RPMI8226 (cell line): ENCODE measurements at regions not wholly inside any gene's neighbourhood (a gene's known extent, or its start where the extent isn't known, plus 50 kb on each side); places are given as distances from the start of the nearest gene placed in this dataset.
"Not testable (repeated sequence)": the region's sequence is repeated elsewhere in the genome, so short reads cannot be mapped to it uniquely, and the experiment has no call there.

Source experiments
- DNase-seq: peaks from one replicate; pipeline ENCODE4 v3.0.0-alpha.2; 2015

DNA sequence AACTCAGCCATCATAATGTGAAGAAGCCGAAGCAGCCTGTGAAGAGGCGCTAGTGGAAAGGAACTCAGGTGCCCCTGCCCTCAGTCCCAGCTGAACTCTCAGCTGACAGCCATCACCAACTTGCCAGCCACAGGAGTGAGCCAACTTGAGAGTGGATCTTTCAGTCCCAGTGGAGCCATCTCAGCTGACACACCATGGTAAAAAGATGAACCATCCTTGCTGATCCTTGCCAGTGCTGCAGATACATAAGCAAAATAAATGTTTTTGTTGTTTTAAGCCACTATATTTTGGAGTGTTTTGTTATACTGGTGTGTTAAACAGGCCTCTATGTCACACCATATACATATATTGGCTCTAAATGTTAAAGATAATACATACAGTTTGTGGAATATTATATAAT lies 195.8 kb upstream of the SPRED2 start:
- no peak for DNase-seq

- DNase-seq, result no peak
These were observed 194.4 kb upstream of the SPRED2 start for GRCh38 chr2:65626831-65627230.

GRCh38 chr2:65625982-65626381 lies 193.6 kb upstream of the SPRED2 start:
- no peak for DNase-seq

DNA sequence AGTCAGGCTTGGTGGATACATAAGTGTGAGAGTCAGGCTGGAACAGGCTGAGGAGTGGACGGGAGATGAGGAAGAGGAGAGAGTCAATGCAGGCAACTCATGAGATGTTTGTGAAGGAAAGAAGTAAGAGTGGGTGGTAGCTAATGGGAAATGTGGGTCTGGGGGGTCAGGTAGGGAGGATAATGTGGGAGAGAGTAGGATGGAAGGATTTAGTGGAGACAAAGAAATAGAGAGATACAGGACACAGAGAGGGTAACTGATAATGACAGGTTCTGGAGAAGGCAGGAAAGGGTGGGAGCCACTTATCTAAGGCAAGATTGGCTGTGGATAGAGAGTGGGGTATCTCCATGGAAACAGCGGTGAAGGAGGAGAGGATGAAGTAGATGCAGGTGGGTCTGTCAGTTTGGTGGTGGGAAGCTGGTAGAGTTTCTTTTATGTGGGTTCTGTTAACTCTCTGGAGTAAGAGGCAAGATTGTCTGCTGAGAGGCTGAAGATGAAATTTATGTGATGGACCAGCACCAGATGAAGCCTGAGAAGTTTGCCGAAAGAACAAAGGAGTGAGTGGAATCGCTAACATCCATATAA lies 190.6 kb upstream of the SPRED2 start:
- no peak for DNase-seq

GRCh38 chr2:65622499-65622898 lies 190.1 kb upstream of the SPRED2 start:
- DNase-seq, result no peak

GRCh38 chr2:65620524-65620923 lies 188.1 kb upstream of the SPRED2 start:
- DNase-seq, result no peak

- no peak for DNase-seq
These were observed 187.6 kb upstream of the SPRED2 start for GRCh38 chr2:65620026-65620425.

GRCh38 chr2:65615602-65616001 lies 183.2 kb upstream of the SPRED2 start:
- no peak for DNase-seq

GRCh38 chr2:65613968-65614555 lies 181.7 kb upstream of the SPRED2 start:
- no peak for DNase-seq

- DNase-seq, result no peak
These were observed 179.1 kb upstream of the SPRED2 start for GRCh38 chr2:65611488-65611887.

- no peak for DNase-seq
These were observed 176.5 kb upstream of the SPRED2 start for GRCh38 chr2:65608916-65609315.

DNA sequence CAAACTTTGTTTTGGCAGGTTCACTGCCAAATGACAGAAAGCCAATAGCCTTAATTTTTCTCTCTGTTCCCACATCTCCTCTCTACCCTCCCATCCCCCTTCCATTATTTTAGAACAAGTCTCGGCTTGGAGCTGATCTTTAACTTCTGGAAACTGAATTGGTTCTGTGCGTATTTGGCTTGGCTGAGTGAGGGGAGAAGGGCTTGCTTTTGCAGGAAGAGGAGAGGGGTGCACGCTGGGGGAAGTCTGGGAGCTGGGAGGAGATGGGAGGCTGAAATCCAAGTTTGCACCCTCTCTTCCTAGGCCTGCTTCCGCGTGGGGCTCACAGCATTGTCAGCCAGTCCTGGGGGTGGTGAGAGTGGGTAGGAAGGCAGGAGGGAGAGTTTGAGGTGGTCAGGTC lies 176.1 kb upstream of the SPRED2 start:
- no peak for DNase-seq

GRCh38 chr2:65607662-65608305 lies 175.4 kb upstream of the SPRED2 start:
- no peak for DNase-seq

DNA sequence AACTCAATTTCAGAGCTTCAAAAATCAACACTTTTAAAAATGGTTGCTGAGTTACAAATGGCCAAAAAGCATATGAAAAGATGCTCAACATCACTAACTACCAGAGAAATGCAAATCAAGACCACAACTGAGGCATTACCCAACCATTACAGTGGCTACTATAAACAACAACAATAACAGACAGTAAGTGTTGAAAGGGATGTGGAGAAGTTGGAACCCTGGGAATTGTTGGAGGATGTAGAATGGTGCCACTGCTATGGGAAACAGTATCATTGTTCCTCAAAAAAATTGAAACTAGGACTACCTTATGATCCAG lies 173.3 kb upstream of the SPRED2 start:
- DNase-seq, result no peak

GRCh38 chr2:65605058-65605742 lies 172.8 kb upstream of the SPRED2 start:
- no peak for DNase-seq

- DNase-seq, result no peak
These were observed 171.8 kb upstream of the SPRED2 start for GRCh38 chr2:65604246-65604645.

DNA sequence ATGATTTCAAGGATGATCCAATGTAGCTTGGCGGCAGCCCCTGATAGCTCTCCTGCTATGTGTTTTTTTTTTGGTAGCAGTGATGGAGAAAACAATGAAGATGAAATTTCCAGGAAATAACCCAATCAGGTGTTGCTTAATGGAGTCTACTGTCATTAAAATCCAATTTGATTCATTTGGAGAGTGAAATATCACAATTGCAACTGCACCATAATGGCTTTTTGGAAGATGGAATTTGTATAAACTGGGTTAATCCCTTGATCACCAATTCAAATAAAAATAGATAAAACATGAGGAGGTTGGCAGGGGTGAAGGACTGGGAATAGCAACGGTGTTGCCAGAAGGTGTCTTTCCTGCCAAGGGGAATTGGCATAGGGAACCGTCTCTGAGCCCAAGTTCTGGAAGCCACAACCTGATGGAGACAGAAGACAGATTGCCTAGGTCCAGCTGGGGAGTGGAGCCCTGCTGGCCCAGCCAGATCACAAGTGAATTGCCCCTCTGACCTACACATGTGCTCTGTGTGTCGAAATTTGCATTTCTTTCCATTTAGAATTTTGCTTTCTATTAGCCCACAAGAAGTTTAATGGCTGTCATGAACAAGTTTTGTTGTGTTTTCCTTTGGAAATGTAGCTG lies 170.3 kb upstream of the SPRED2 start:
- no peak for DNase-seq

GRCh38 chr2:65600871-65601270 lies 168.5 kb upstream of the SPRED2 start:
- not testable (repeated sequence) for DNase-seq

DNA sequence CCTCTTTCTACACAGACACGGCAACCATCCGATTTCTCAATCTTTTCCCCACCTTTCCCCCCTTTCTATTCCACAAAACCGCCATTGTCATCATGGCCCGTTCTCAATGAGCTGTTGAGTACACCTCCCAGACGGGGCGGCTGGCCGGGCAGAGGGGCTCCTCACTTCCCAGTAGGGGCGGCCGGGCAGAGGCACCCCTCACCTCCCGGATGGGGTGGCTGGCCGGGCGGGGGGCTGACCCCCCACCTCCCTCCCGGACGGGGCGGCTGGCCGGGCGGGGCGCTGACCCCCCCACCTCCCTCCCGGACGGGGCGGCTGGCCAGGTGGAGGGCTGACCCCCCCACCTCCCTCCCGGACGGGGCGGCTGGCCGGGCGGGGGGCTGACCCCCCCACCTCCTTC lies 168.0 kb upstream of the SPRED2 start:
- DNase-seq, result not testable (repeated sequence)

- no peak for DNase-seq
These were observed 167.3 kb upstream of the SPRED2 start for GRCh38 chr2:65599693-65600092.

GRCh38 chr2:65598996-65599395 lies 166.6 kb upstream of the SPRED2 start:
- no peak for DNase-seq

DNA sequence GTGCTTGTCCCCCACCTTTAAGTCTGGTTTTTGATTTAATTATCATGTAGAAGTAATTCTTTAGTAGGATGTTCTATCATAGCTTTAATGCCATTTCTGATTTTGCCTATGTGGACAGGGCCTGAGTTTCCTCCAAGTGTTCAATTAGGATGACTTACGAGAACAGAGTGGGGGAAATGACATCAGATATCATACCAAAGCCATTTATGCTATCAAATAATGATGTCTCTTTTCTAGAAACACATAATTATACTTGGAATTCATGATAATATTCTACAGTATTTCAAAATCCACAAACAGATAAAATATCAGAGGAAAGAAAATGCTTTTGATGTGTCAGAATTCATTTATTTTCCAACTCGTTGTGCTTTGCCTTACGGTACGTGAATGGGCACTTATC lies 165.9 kb upstream of the SPRED2 start:
- no peak for DNase-seq

- DNase-seq, result no peak
These were observed 163.2 kb upstream of the SPRED2 start for GRCh38 chr2:65595630-65596029.

DNA sequence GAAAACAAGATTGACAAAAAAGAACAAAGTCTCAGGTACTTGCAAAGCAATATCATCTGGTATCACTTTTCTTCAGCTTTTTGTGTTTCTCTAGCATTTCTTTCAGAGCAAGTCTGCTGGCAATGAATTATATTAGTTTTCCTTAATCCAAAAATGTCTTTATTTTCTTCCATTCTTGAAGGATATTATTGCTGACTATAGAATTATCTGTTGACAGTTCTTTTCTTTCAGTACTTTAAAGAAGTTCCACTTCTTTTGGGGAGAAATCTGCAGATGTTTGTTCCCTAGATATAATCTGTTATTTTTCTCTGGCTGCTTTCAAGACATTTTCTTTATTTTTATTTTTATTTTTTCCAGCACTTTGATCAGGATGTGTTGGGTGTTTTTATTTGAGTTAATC lies 161.8 kb upstream of the SPRED2 start:
- no peak for DNase-seq
